GM23338 (cell line): ENCODE measurements at regions not wholly inside any gene's neighbourhood (a gene's known extent, or its start where the extent isn't known, plus 50 kb on each side); places are given as distances from the start of the nearest gene placed in this dataset.

Experiments used
- ATAC-seq: fragments of 200-7000 bp; cut with Tn5 transposase; 3 replicates; pipeline ENCODE4 v1.9.1; 2020
- DNase-seq: peaks from one replicate; pipeline ENCODE4 v3.0.0-alpha.2; 2015; ENCODE audit warnings: low spot score
- H2AFZ ChIP-seq: fragments of 200-600 bp; sonication (generic); 2 replicates; pipeline ENCODE4 v1.8.0; 2016; ENCODE audit warnings: antibody characterized with exemption, mild to moderate bottlenecking, moderate library complexity
- H3F3A ChIP-seq: fragments of 200-600 bp; sonication (generic); replicated peaks from 2 replicates; pipeline ENCODE4 v1.8.0; 2017; ENCODE audit warnings: antibody characterized with exemption, mixed run types, low read depth
- H3K27ac ChIP-seq: fragments of 200-600 bp; sonication (generic); 2 replicates; pipeline ENCODE4 v1.6.1; 2016; ENCODE audit warnings: low read depth
- H3K27me3 ChIP-seq: fragments of 200-600 bp; sonication (generic); 2 replicates; pipeline ENCODE4 v1.8.0; 2016; ENCODE audit warnings: mild to moderate bottlenecking, mixed run types, moderate library complexity; ENCODE audit not compliant: insufficient read depth
- H3K36me3 ChIP-seq: fragments of 200-600 bp; sonication (generic); 2 replicates; pipeline ENCODE4 v1.8.0; 2016; ENCODE audit warnings: mild to moderate bottlenecking; ENCODE audit not compliant: insufficient read depth
- H3K4me1 ChIP-seq: fragments of 200-600 bp; sonication (generic); 2 replicates; pipeline ENCODE4 v1.8.0; 2016; ENCODE audit warnings: mild to moderate bottlenecking, moderate library complexity; ENCODE audit not compliant: insufficient read depth
- H3K4me2 ChIP-seq: fragments of 200-600 bp; sonication (generic); 2 replicates; pipeline ENCODE4 v1.7.1; 2017; ENCODE audit warnings: mixed run types
- H3K4me3 ChIP-seq: fragments of 200-600 bp; sonication (generic); 2 replicates; pipeline ENCODE4 v1.6.1; 2016; ENCODE audit warnings: mixed run types
- H3K79me2 ChIP-seq: fragments of 200-600 bp; sonication (generic); replicated peaks from 2 replicates; pipeline ENCODE4 v1.8.0; 2017; ENCODE audit warnings: mild to moderate bottlenecking; ENCODE audit not compliant: insufficient read depth
- H3K9me2 ChIP-seq: fragments of 200-600 bp; sonication (generic); 2 replicates; pipeline ENCODE4 v1.8.0; 2017; ENCODE audit not compliant: insufficient read depth
- H4K20me1 ChIP-seq: fragments of 200-600 bp; sonication (generic); replicated peaks from 2 replicates; pipeline ENCODE4 v1.8.0; 2017; ENCODE audit warnings: mild to moderate bottlenecking; ENCODE audit not compliant: insufficient read depth
- H3K27ac Mint-ChIP-seq: 2 replicates; pipeline ENCODE4 v1.8.0; 2020; ENCODE audit warnings: inconsistent platforms, mild to moderate bottlenecking, moderate library complexity, mixed read lengths
- H3K27me3 Mint-ChIP-seq: 3 replicates; pipeline ENCODE4 v1.8.0; 2022; ENCODE audit warnings: low read depth, mild to moderate bottlenecking, moderate library complexity, mixed read lengths, inconsistent platforms; ENCODE audit not compliant: insufficient read depth, poor library complexity
- H3K36me3 Mint-ChIP-seq: 3 replicates; pipeline ENCODE4 v1.8.0; 2021; ENCODE audit warnings: low read depth, mild to moderate bottlenecking, inconsistent platforms, moderate library complexity, mixed read lengths
- H3K4me1 Mint-ChIP-seq: 3 replicates; pipeline ENCODE4 v1.8.0; 2020; ENCODE audit warnings: mild to moderate bottlenecking, inconsistent platforms, mixed read lengths
- H3K4me3 Mint-ChIP-seq: 3 replicates; pipeline ENCODE4 v1.8.0; 2021; ENCODE audit warnings: moderate library complexity, mild to moderate bottlenecking, inconsistent platforms, mixed read lengths
- H3K9me3 Mint-ChIP-seq: 3 replicates; pipeline ENCODE4 v1.8.0; 2020; ENCODE audit warnings: moderate library complexity, mild to moderate bottlenecking, inconsistent platforms, mixed read lengths
- CREB1 ChIP-seq: fragments of 250-450 bp; sonication (Bioruptor Pico); IDR thresholded peaks from 2 replicates; pipeline ENCODE4 v1.5.0; 2020; ENCODE audit warnings: low read depth, mild to moderate bottlenecking, moderate library complexity
- EZH2 ChIP-seq: fragments of 200-600 bp; sonication (generic); IDR thresholded peaks from one replicate; pipeline ENCODE4 v1.8.0; 2017; ENCODE audit warnings: antibody characterized with exemption, mild to moderate bottlenecking, low read depth; ENCODE audit not compliant: unreplicated experiment
- EZH2phosphoT487 ChIP-seq: fragments of 200-600 bp; sonication (generic); IDR thresholded peaks from one replicate; pipeline ENCODE4 v1.8.1; 2018; ENCODE audit warnings: antibody characterized with exemption; ENCODE audit not compliant: unreplicated experiment
- JUNB ChIP-seq: IDR thresholded peaks from one replicate; pipeline ENCODE4 v1.6.1; 2016; ENCODE audit warnings: antibody characterized with exemption; ENCODE audit not compliant: unreplicated experiment
- NANOG ChIP-seq: IDR thresholded peaks from 2 replicates; pipeline ENCODE4 v1.6.1; 2016; ENCODE audit warnings: antibody characterized with exemption, borderline replicate concordance
- POLR2AphosphoS5 ChIP-seq: IDR thresholded peaks from 2 replicates; pipeline ENCODE4 v1.6.1; 2016; ENCODE audit warnings: antibody characterized with exemption, low read depth
- ZNF114 ChIP-seq: fragments of 250-450 bp; sonication (Bioruptor Pico); IDR thresholded peaks from 2 replicates; pipeline ENCODE4 v1.5.0; 2020; ENCODE audit warnings: mild to moderate bottlenecking, moderate library complexity
- ZNF331 ChIP-seq: fragments of 250-450 bp; sonication (Bioruptor Pico); IDR thresholded peaks from 2 replicates; pipeline ENCODE4 v1.5.0; 2020; ENCODE audit warnings: low read depth, mild to moderate bottlenecking, moderate library complexity
- TF ChIP-seq, protein P1 (sequence below): IDR thresholded peaks from 2 replicates; pipeline ENCODE4 v1.6.1; 2016; ENCODE audit warnings: antibody characterized with exemption
- TF ChIP-seq, protein P2 (sequence below): fragments of 250-450 bp; sonication (Bioruptor Pico); IDR thresholded peaks from 2 replicates; pipeline ENCODE4 v1.5.0; 2020; ENCODE audit warnings: mild to moderate bottlenecking, moderate library complexity
- TF ChIP-seq, protein P3 (sequence below): IDR thresholded peaks from one replicate; pipeline ENCODE4 v1.6.1; 2018; ENCODE audit warnings: antibody characterized with exemption; ENCODE audit not compliant: unreplicated experiment
- TF ChIP-seq, protein P4 (sequence below), 2 experiments: fragments of 200-600 bp in 1 of 2; sonication (generic) in 1 of 2; conservative IDR thresholded peaks; 2 replicates each; pipeline versions ENCODE4 v1.5.1 to v1.6.1; 2016 to 2017; ENCODE audit warnings: antibody characterized with exemption in 2 of 2, low read depth in 2 of 2, mild to moderate bottlenecking in 2 of 2, moderate library complexity in 1 of 2

DNA sequence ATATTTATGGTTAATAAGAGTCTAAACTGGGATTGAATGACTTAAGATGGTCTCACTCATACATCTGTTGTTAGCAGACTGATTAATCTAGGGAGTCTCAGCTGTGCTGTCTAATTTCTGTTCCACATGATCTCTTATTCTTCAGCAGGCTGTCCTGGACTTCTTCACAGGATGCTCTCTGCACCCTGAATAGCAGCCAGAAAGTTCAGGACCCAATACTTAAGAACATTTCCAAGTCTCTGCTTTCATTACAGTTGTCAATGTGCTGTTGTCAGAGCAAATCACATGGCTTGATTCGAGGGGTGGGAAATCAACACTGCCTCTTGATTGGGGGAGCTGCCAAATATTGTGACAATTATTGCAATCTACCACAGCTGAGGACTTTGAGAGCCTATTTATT lies 627.1 kb upstream of the SLC8A1 start:
- no peak overlapping the region for H3K4me3 Mint-ChIP-seq
- ATAC-seq: no peak
- H3K36me3 ChIP-seq: no peaks in the 10 kb centered on the region
- no peak for DNase-seq
- H3K4me1 ChIP-seq: no peaks in the 10 kb centered on the region
- H3K4me2 ChIP-seq: no peak overlapping the region
- H3K27me3 Mint-ChIP-seq: no peaks in the 10 kb centered on the region
- no peaks in the 10 kb centered on the region for H3K9me2 ChIP-seq
- no peak overlapping the region for H3K27ac ChIP-seq
- TF ChIP-seq POLR2AphosphoS5 (no peak), ZNF114 (CRISPR knock-in tag) (no peak), NANOG (no peak), CREB1 (CRISPR knock-in tag) (no peak), EZH2phosphoT487 (no peak), ZNF331 (no peak), JUNB (no peak), EZH2 (no peak)
- TF ChIP-seq, protein P1, sequence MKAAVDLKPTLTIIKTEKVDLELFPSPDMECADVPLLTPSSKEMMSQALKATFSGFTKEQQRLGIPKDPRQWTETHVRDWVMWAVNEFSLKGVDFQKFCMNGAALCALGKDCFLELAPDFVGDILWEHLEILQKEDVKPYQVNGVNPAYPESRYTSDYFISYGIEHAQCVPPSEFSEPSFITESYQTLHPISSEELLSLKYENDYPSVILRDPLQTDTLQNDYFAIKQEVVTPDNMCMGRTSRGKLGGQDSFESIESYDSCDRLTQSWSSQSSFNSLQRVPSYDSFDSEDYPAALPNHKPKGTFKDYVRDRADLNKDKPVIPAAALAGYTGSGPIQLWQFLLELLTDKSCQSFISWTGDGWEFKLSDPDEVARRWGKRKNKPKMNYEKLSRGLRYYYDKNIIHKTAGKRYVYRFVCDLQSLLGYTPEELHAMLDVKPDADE: no peak
- TF ChIP-seq, protein P2, sequence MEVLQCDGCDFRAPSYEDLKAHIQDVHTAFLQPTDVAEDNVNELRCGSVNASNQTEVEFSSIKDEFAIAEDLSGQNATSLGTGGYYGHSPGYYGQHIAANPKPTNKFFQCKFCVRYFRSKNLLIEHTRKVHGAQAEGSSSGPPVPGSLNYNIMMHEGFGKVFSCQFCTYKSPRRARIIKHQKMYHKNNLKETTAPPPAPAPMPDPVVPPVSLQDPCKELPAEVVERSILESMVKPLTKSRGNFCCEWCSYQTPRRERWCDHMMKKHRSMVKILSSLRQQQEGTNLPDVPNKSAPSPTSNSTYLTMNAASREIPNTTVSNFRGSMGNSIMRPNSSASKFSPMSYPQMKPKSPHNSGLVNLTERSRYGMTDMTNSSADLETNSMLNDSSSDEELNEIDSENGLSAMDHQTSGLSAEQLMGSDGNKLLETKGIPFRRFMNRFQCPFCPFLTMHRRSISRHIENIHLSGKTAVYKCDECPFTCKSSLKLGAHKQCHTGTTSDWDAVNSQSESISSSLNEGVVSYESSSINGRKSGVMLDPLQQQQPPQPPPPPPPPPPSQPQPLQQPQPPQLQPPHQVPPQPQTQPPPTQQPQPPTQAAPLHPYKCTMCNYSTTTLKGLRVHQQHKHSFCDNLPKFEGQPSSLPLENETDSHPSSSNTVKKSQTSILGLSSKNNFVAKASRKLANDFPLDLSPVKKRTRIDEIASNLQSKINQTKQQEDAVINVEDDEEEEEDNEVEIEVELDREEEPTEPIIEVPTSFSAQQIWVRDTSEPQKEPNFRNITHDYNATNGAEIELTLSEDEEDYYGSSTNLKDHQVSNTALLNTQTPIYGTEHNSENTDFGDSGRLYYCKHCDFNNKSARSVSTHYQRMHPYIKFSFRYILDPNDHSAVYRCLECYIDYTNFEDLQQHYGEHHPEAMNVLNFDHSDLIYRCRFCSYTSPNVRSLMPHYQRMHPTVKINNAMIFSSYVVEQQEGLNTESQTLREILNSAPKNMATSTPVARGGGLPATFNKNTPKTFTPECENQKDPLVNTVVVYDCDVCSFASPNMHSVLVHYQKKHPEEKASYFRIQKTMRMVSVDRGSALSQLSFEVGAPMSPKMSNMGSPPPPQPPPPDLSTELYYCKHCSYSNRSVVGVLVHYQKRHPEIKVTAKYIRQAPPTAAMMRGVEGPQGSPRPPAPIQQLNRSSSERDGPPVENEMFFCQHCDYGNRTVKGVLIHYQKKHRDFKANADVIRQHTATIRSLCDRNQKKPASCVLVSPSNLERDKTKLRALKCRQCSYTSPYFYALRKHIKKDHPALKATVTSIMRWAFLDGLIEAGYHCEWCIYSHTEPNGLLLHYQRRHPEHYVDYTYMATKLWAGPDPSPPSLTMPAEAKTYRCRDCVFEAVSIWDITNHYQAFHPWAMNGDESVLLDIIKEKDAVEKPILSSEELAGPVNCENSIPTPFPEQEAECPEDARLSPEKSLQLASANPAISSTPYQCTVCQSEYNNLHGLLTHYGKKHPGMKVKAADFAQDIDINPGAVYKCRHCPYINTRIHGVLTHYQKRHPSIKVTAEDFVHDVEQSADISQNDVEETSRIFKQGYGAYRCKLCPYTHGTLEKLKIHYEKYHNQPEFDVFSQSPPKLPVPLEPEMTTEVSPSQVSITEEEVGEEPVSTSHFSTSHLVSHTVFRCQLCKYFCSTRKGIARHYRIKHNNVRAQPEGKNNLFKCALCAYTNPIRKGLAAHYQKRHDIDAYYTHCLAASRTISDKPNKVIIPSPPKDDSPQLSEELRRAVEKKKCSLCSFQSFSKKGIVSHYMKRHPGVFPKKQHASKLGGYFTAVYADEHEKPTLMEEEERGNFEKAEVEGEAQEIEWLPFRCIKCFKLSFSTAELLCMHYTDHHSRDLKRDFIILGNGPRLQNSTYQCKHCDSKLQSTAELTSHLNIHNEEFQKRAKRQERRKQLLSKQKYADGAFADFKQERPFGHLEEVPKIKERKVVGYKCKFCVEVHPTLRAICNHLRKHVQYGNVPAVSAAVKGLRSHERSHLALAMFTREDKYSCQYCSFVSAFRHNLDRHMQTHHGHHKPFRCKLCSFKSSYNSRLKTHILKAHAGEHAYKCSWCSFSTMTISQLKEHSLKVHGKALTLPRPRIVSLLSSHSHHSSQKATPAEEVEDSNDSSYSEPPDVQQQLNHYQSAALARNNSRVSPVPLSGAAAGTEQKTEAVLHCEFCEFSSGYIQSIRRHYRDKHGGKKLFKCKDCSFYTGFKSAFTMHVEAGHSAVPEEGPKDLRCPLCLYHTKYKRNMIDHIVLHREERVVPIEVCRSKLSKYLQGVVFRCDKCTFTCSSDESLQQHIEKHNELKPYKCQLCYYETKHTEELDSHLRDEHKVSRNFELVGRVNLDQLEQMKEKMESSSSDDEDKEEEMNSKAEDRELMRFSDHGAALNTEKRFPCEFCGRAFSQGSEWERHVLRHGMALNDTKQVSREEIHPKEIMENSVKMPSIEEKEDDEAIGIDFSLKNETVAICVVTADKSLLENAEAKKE: no peak
- TF ChIP-seq, protein P3, sequence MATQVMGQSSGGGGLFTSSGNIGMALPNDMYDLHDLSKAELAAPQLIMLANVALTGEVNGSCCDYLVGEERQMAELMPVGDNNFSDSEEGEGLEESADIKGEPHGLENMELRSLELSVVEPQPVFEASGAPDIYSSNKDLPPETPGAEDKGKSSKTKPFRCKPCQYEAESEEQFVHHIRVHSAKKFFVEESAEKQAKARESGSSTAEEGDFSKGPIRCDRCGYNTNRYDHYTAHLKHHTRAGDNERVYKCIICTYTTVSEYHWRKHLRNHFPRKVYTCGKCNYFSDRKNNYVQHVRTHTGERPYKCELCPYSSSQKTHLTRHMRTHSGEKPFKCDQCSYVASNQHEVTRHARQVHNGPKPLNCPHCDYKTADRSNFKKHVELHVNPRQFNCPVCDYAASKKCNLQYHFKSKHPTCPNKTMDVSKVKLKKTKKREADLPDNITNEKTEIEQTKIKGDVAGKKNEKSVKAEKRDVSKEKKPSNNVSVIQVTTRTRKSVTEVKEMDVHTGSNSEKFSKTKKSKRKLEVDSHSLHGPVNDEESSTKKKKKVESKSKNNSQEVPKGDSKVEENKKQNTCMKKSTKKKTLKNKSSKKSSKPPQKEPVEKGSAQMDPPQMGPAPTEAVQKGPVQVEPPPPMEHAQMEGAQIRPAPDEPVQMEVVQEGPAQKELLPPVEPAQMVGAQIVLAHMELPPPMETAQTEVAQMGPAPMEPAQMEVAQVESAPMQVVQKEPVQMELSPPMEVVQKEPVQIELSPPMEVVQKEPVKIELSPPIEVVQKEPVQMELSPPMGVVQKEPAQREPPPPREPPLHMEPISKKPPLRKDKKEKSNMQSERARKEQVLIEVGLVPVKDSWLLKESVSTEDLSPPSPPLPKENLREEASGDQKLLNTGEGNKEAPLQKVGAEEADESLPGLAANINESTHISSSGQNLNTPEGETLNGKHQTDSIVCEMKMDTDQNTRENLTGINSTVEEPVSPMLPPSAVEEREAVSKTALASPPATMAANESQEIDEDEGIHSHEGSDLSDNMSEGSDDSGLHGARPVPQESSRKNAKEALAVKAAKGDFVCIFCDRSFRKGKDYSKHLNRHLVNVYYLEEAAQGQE: no peak
- TF ChIP-seq, protein P4, sequence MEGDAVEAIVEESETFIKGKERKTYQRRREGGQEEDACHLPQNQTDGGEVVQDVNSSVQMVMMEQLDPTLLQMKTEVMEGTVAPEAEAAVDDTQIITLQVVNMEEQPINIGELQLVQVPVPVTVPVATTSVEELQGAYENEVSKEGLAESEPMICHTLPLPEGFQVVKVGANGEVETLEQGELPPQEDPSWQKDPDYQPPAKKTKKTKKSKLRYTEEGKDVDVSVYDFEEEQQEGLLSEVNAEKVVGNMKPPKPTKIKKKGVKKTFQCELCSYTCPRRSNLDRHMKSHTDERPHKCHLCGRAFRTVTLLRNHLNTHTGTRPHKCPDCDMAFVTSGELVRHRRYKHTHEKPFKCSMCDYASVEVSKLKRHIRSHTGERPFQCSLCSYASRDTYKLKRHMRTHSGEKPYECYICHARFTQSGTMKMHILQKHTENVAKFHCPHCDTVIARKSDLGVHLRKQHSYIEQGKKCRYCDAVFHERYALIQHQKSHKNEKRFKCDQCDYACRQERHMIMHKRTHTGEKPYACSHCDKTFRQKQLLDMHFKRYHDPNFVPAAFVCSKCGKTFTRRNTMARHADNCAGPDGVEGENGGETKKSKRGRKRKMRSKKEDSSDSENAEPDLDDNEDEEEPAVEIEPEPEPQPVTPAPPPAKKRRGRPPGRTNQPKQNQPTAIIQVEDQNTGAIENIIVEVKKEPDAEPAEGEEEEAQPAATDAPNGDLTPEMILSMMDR (conservative IDR thresholded peaks at IDR 0.05; ENCODE audit: low read depth in 2 of 2): no peak
- no peak overlapping the region for H3K27ac Mint-ChIP-seq
- no peaks in the 10 kb centered on the region for H3K27me3 ChIP-seq
- H3F3A ChIP-seq: no peaks in the 10 kb centered on the region
- H3K79me2 ChIP-seq: no peaks in the 10 kb centered on the region
- H4K20me1 ChIP-seq: no peaks in the 10 kb centered on the region
- 0 out of 2 replicates have a peak overlapping the region, but pooled peaks have one; percentile 28 for H2AFZ ChIP-seq
- no peaks in the 10 kb centered on the region for H3K36me3 Mint-ChIP-seq
- no peak overlapping the region for H3K4me3 ChIP-seq
- no peaks in the 10 kb centered on the region for H3K4me1 Mint-ChIP-seq
- H3K9me3 Mint-ChIP-seq: peaks cover 2% of the 10 kb centered on the region; the same call in 2 of the 3 replicates
